HG02678 (cell line): ENCODE measurements at regions not wholly inside any gene's neighbourhood (a gene's known extent, or its start where the extent isn't known, plus 50 kb on each side); places are given as distances from the start of the nearest gene placed in this dataset.

Source experiments
- ATAC-seq: cut with Tn5 transposase; IDR thresholded peaks from one replicate; pipeline ENCODE4 v1.9.1; 2021; ENCODE audit warnings: mild to moderate bottlenecking, moderate library complexity; ENCODE audit not compliant: unreplicated experiment

GRCh38 chr2:145254291-145254690 is 734.4 kb upstream of the ZEB2 start:
- ATAC-seq, result no peak

DNA sequence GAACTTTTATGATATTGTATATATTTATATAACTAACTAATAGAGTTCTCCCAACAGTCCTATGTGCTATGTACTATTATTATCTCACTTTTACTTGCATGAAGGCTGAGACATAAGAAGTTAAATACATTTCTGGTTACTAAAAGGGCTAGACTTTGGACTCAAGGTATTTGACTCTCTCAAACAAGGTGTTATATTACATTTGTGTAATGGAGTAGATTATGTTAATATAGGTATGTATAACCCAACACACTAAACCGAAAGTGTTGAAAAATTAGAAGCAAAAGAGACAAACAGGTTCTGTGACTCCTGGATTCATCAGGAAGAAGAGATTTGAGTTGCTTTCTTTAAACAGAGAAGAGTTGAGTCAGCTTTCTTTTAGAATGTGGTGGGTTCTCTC is 733.6 kb upstream of the ZEB2 start:
- no peak for ATAC-seq

- ATAC-seq, result no peak
Observed at GRCh38 chr2:145245268-145245870, 725.5 kb upstream of the ZEB2 start.

DNA sequence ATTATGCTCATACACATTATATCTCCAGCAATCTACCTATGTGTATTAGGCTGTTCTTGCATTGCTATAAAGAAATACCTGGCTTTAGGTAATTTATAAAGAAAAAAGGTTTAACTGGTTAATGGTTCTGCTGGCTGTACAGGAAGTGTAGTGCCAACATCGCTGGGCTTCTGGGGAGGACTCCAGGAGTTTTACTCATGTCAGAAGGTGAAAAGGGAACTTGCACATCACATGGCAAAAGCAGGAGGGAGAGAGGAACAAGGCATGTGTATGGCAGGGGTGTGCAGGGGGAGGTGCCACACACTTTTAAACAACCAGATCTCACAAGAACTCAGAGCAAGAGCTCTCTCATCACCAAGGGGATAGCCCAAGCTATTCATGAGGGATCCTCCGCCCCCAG is 715.4 kb upstream of the ZEB2 start:
- no peak for ATAC-seq

- no peak for ATAC-seq
Observed at GRCh38 chr2:145230546-145230945, 710.6 kb upstream of the ZEB2 start.

- ATAC-seq, result no peak
Observed at GRCh38 chr2:145228506-145228905, 708.6 kb upstream of the ZEB2 start.

GRCh38 chr2:145226901-145227300 is 707.0 kb upstream of the ZEB2 start:
- ATAC-seq, result no peak

DNA sequence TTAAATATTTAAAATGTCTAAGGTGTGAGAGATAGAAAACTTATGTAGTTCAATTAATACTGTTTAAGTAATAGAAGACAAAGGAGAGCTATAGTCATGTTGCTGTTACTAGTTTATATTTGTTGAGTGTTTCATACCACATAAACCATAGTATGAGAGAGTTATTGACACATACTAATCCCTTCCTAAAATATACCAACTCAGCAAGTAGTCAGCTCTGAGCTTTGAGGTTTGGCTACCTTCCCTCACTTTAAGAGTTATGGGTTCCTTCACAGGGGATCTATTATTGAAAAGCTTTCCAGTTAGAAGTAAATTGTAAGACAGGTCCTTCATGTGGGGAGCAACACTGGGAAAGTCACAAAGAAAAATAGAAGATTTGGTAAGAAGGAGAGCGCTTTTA is 701.6 kb upstream of the ZEB2 start:
- no peak for ATAC-seq

GRCh38 chr2:145221032-145221431 is 701.1 kb upstream of the ZEB2 start:
- no peak for ATAC-seq

GRCh38 chr2:145220496-145220895 is 700.6 kb upstream of the ZEB2 start:
- ATAC-seq, result no peak

DNA sequence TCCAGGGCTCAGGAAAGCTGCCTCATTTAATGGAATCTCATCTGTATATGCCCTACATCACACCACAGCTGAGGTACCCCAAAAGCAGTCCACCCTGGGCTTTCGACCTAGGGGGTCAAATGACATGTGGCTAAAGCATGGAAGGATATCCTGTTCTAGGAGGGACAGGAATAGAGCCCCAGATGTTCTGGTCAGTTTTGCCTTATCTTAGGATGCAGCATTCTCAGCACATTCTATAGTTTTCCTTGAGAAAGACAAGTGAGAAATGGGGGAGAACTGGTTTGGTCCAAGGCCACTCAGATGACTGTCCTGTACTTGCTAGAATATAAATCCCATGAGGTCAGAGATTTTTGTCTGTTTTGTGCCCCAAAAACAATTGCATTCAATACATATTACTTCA is 688.0 kb upstream of the ZEB2 start:
- ATAC-seq, result no peak

- ATAC-seq, result no peak
Observed at GRCh38 chr2:145206496-145207281, 686.8 kb upstream of the ZEB2 start.

DNA sequence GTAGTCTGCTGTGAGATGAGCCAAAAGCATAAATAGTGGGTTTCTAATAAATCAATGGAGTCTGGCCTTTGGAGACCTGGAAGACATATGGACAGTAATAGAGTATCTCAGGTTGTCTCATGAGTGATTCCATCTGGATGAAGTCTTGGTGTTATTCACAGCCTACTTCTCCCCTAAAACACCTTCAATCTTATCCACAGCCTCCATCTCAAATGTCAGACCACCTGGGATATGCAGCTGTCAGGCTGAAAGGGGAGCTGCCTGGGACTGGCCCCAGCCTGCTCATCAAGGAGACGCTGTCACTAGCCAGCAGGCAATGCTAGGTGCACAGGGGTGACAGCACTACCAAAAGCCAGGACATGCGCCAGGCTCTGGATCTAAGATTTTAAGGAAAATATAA is 684.0 kb upstream of the ZEB2 start:
- no peak for ATAC-seq

GRCh38 chr2:145199827-145200706 is 680.1 kb upstream of the ZEB2 start:
- no peak for ATAC-seq

DNA sequence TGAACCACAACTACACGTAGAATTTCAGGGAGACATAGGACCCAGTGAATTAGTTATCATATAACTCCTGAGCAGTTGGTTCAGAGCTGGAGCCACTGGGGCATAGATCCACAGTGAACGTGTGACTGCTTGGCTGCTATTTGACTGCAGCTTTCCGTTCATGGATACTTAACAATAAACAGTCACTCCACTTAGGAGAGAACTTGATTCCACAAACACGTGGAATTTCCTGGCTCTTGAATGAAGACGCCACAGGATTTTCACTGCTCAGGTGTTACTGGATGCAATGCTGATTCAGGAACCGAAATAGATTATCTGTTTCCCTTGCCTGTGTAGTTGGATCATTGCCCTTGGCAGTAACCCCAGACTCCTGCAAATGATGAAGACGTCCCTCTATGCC is 679.1 kb upstream of the ZEB2 start:
- no peak for ATAC-seq

DNA sequence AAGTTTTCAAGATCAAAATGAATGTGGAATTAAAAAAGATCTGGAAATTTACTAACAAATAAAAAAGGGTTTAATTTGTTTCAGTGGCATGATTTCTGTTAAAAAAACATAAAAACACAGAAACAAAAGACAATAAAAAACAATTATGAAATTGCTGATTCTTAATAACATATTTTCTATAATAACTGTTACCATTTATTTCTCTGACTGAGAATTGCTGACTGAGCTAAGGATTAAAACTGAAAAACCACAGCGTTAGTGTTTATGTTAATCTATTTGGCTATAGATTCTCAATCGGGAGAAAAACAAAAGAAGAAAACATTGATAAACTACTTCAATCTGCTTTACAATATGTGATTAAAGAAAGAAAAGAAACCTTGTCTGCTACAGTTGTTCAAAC is 678.6 kb upstream of the ZEB2 start:
- ATAC-seq, result no peak

- no peak for ATAC-seq
Observed at GRCh38 chr2:145197944-145198343, 678.0 kb upstream of the ZEB2 start.

DNA sequence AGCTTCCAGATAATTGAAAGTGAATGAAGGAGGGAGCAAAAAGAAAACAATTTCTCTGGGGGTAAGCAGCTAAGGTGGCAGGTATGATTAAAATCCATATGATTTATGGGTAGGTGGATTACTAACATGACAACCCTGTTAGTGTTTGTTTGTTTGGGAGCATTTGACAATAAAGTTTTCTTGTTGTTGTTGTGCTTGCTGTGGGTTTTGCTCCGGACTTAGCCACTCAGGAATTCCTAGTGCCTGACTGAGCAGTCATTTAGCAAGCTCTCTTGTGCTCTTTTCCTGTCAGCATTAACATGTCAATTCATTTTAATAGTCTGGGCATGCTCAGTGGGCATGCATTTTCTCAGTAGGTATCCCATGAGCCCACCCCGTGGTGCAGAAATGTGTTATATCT is 674.8 kb upstream of the ZEB2 start:
- no peak for ATAC-seq

- no peak for ATAC-seq
Observed at GRCh38 chr2:145190031-145190703, 670.2 kb upstream of the ZEB2 start.

- ATAC-seq, result no peak
Observed at GRCh38 chr2:145186303-145186702, 666.4 kb upstream of the ZEB2 start.

DNA sequence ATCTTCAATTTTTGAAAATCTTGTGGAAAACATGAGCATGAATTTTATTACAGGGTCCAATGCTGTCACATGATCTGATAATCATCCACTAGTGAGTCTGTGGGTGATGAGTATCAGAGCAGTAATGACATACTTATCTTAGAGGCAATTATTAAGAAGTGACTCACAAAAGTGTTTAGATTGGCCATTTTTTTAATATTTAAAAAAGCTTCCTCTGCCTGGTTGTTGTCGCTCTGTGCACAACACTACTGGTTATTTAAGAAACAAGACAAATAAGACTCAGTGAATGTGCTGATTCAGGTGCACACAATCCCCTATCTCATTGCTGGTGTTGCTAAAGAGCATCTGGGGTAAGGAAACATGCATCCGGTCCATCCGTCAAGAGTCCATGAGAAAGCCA is 665.8 kb upstream of the ZEB2 start:
- no peak for ATAC-seq
